WTC11 (cell line): ENCODE measurements at regions not wholly inside any gene's neighbourhood (a gene's known extent, or its start where the extent isn't known, plus 50 kb on each side); places are given as distances from the start of the nearest gene placed in this dataset.

ENCODE experiments used
- ARID4B ChIP-seq: sonication (generic); formaldehyde crosslinking; IDR thresholded peaks from 2 replicates; pipeline ENCODE4 v1.8.0; 2023; ENCODE audit warnings: missing genetic modification reagents, mild to moderate bottlenecking, borderline replicate concordance
- E2F1 ChIP-seq: sonication (generic); formaldehyde crosslinking; IDR thresholded peaks from 2 replicates; pipeline ENCODE4 v1.8.0; 2022; ENCODE audit warnings: mild to moderate bottlenecking, missing genetic modification reagents
- ELF4 ChIP-seq: sonication (generic); formaldehyde crosslinking; IDR thresholded peaks from 2 replicates; pipeline ENCODE4 v1.8.1; 2022; ENCODE audit warnings: low read depth, mild to moderate bottlenecking, moderate library complexity, missing genetic modification reagents
- ESRRA ChIP-seq: sonication (generic); formaldehyde crosslinking; IDR thresholded peaks from 2 replicates; pipeline ENCODE4 v1.8.1; 2022; ENCODE audit warnings: mild to moderate bottlenecking, missing genetic modification reagents, borderline replicate concordance
- FOXP1 ChIP-seq: sonication (generic); formaldehyde crosslinking; IDR thresholded peaks from 2 replicates; pipeline ENCODE4 v1.8.0; 2022; ENCODE audit warnings: missing genetic modification reagents, mild to moderate bottlenecking, moderate library complexity, borderline replicate concordance
- GRHL2 ChIP-seq: fragments of 250-450 bp; sonication (Bioruptor Pico); IDR thresholded peaks from 2 replicates; pipeline ENCODE4 v1.8.0; 2022; ENCODE audit warnings: mild to moderate bottlenecking, moderate library complexity; ENCODE audit not compliant: insufficient replicate concordance, severe bottlenecking
- GTF2I ChIP-seq: fragments of 250-450 bp; sonication (Bioruptor Pico); conservative IDR thresholded peaks from 2 replicates; pipeline ENCODE4 v1.4.0; 2021; ENCODE audit warnings: mild to moderate bottlenecking
- HMGXB4 ChIP-seq: sonication (generic); formaldehyde crosslinking; IDR thresholded peaks from 2 replicates; pipeline ENCODE4 v1.8.1; 2023; ENCODE audit warnings: mild to moderate bottlenecking, moderate library complexity, missing genetic modification reagents
- IRF2 ChIP-seq: sonication (generic); formaldehyde crosslinking; IDR thresholded peaks from 2 replicates; pipeline ENCODE4 v1.8.0; 2022; ENCODE audit warnings: low read depth, missing genetic modification reagents, borderline replicate concordance
- JUN ChIP-seq: sonication (generic); formaldehyde crosslinking; IDR thresholded peaks from 2 replicates; pipeline ENCODE4 v1.8.0; 2023; ENCODE audit warnings: mild to moderate bottlenecking, missing genetic modification reagents
- KAT7 ChIP-seq: sonication (generic); formaldehyde crosslinking; IDR thresholded peaks from 2 replicates; pipeline ENCODE4 v1.8.1; 2023; ENCODE audit warnings: missing genetic modification reagents, mild to moderate bottlenecking, borderline replicate concordance
- MAX ChIP-seq: sonication (generic); formaldehyde crosslinking; IDR thresholded peaks from 2 replicates; pipeline ENCODE4 v1.8.0; 2022; ENCODE audit warnings: mild to moderate bottlenecking, missing genetic modification reagents
- MYBL2 ChIP-seq: sonication (generic); formaldehyde crosslinking; IDR thresholded peaks from 2 replicates; pipeline ENCODE4 v1.8.1; 2023; ENCODE audit warnings: mild to moderate bottlenecking, moderate library complexity, missing genetic modification reagents
- NFE2L1 ChIP-seq: sonication (generic); formaldehyde crosslinking; IDR thresholded peaks from 2 replicates; pipeline ENCODE4 v1.8.1; 2023; ENCODE audit warnings: missing genetic modification reagents
- RELA ChIP-seq: sonication (generic); formaldehyde crosslinking; IDR thresholded peaks from 2 replicates; pipeline ENCODE4 v1.8.1; 2022; ENCODE audit warnings: missing genetic modification reagents, mild to moderate bottlenecking, borderline replicate concordance
- RORB ChIP-seq: fragments of 250-450 bp; sonication (Bioruptor Pico); IDR thresholded peaks from 2 replicates; pipeline ENCODE4 v1.9.0; 2021; ENCODE audit warnings: mild to moderate bottlenecking
- TCF7 ChIP-seq: sonication (generic); formaldehyde crosslinking; IDR thresholded peaks from 2 replicates; pipeline ENCODE4 v1.8.0; 2022; ENCODE audit warnings: mild to moderate bottlenecking, low read depth, missing genetic modification reagents, moderate library complexity
- TEAD4 ChIP-seq: sonication (generic); formaldehyde crosslinking; IDR thresholded peaks from 2 replicates; pipeline ENCODE4 v1.8.0; 2022; ENCODE audit warnings: mild to moderate bottlenecking, missing genetic modification reagents
- TP53 ChIP-seq: sonication (generic); formaldehyde crosslinking; IDR thresholded peaks from 2 replicates; pipeline ENCODE4 v1.8.1; 2023; ENCODE audit warnings: mild to moderate bottlenecking, missing genetic modification reagents
- ZBTB21 ChIP-seq: sonication (generic); formaldehyde crosslinking; IDR thresholded peaks from 2 replicates; pipeline ENCODE4 v1.8.1; 2023; ENCODE audit warnings: mild to moderate bottlenecking, missing genetic modification reagents, borderline replicate concordance
- ZBTB43 ChIP-seq: sonication (generic); formaldehyde crosslinking; IDR thresholded peaks from 2 replicates; pipeline ENCODE4 v1.8.1; 2023; ENCODE audit warnings: mild to moderate bottlenecking, missing genetic modification reagents
- ZNF263 ChIP-seq: sonication (generic); formaldehyde crosslinking; IDR thresholded peaks from 2 replicates; pipeline ENCODE4 v1.8.1; 2022; ENCODE audit warnings: low read depth, mild to moderate bottlenecking, moderate library complexity, missing genetic modification reagents
- ZNF425 ChIP-seq: fragments of 250-450 bp; sonication (Bioruptor Pico); conservative IDR thresholded peaks from 2 replicates; pipeline ENCODE4 v1.9.0; 2021; ENCODE audit warnings: mild to moderate bottlenecking
- TF ChIP-seq, protein P1 (sequence below): sonication (generic); formaldehyde crosslinking; IDR thresholded peaks from 2 replicates; pipeline ENCODE4 v1.8.1; 2022; ENCODE audit warnings: mild to moderate bottlenecking, moderate library complexity, missing genetic modification reagents
- TF ChIP-seq, protein P2 (sequence below): sonication (generic); formaldehyde crosslinking; IDR thresholded peaks from 2 replicates; pipeline ENCODE4 v1.8.1; 2022; ENCODE audit warnings: low read depth, mild to moderate bottlenecking, moderate library complexity, missing genetic modification reagents, borderline replicate concordance

- TF ChIP-seq ARID4B (CRISPR knock-in tag): peak; percentile 87; the same call in 1 of the 2 replicates
- TF ChIP-seq ZBTB21: no peak
- TF ChIP-seq ESRRA (CRISPR knock-in tag): peak; percentile 48; the same call in 1 of the 2 replicates
- TF ChIP-seq MAX (CRISPR knock-in tag): no peak
- TF ChIP-seq FOXP1: peak; percentile 86; the same call in 1 of the 2 replicates
- peak; percentile 75; the same call in 1 of the 2 replicates for TF ChIP-seq TCF7 (CRISPR knock-in tag)
- TF ChIP-seq RELA (CRISPR knock-in tag): peak; percentile 86; the same call in 1 of the 2 replicates
- TF ChIP-seq, protein P1, sequence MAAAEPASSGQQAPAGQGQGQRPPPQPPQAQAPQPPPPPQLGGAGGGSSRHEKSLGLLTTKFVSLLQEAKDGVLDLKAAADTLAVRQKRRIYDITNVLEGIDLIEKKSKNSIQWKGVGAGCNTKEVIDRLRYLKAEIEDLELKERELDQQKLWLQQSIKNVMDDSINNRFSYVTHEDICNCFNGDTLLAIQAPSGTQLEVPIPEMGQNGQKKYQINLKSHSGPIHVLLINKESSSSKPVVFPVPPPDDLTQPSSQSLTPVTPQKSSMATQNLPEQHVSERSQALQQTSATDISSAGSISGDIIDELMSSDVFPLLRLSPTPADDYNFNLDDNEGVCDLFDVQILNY (CRISPR knock-in tag): no peak; the same call in 1 of the 2 replicates
- 0 out of 2 replicates have a peak, but pooled peaks have one; percentile 57 for TF ChIP-seq MYBL2 (CRISPR knock-in tag)
- TF ChIP-seq TP53: no peak
- TF ChIP-seq TEAD4: no peak
- TF ChIP-seq ZNF263 (CRISPR knock-in tag): no peak
- no peak for TF ChIP-seq RORB
- no peak for TF ChIP-seq GTF2I
- TF ChIP-seq ELF4: no peak
- no peak; the same call in 1 of the 2 replicates for TF ChIP-seq NFE2L1 (CRISPR knock-in tag)
- no peak for TF ChIP-seq HMGXB4
- TF ChIP-seq IRF2: no peak; the same call in 1 of the 2 replicates
- 0 out of 2 replicates have a peak, but pooled peaks have one; percentile 84 for TF ChIP-seq KAT7 (CRISPR knock-in tag)
- peak; percentile 85 for TF ChIP-seq JUN (CRISPR knock-in tag)
- TF ChIP-seq, protein P2, sequence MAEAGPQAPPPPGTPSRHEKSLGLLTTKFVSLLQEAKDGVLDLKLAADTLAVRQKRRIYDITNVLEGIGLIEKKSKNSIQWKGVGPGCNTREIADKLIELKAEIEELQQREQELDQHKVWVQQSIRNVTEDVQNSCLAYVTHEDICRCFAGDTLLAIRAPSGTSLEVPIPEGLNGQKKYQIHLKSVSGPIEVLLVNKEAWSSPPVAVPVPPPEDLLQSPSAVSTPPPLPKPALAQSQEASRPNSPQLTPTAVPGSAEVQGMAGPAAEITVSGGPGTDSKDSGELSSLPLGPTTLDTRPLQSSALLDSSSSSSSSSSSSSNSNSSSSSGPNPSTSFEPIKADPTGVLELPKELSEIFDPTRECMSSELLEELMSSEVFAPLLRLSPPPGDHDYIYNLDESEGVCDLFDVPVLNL: no peak
- TF ChIP-seq E2F1 (CRISPR knock-in tag): no peak
- TF ChIP-seq GRHL2: no peak
- no peak for TF ChIP-seq ZNF425 (CRISPR knock-in tag)
- TF ChIP-seq ZBTB43 (CRISPR knock-in tag): peak; percentile 53; the same call in 1 of the 2 replicates
Measured at GRCh38 chr1:201594575-201595245, 55.8 kb downstream of the NAV1 start (continued).
